BJ (cell line): ENCODE measurements at regions not wholly inside any gene's neighbourhood (a gene's known extent, or its start where the extent isn't known, plus 50 kb on each side); places are given as distances from the start of the nearest gene placed in this dataset.

ENCODE experiments used
- CTCF ChIA-PET: fragments of 350-600 bp; formaldehyde crosslinking; extraction: SDS; loops from one replicate; lab custom pipeline; 2021; ENCODE audit warnings: antibody characterized with exemption, inconsistent platforms; lab: Yijun Ruan, JAX
- POLR2A ChIA-PET: fragments of 300-600 bp; sonication (Branson Sonifier 250); formaldehyde crosslinking; extraction: SDS; loops from one replicate; lab custom pipeline; 2021; ENCODE audit warnings: antibody characterized with exemption; lab: Charles Lee
- DNase-seq: peaks from one replicate; pipeline ENCODE4 v3.0.0-alpha.2; 2011; ENCODE audit warnings: low read depth
- H3K27me3 ChIP-seq: 2 replicates; pipeline ENCODE4 v1.6.0; 2011; ENCODE audit warnings: low read length; ENCODE audit not compliant: control insufficient read depth, insufficient read depth
- H3K36me3 ChIP-seq: 2 replicates; pipeline ENCODE4 v1.5.1; 2011; ENCODE audit warnings: low read length; ENCODE audit not compliant: control insufficient read depth, insufficient read depth
- H3K4me3 ChIP-seq: 2 replicates; pipeline ENCODE4 v1.5.1; 2011; ENCODE audit warnings: low read depth, mild to moderate bottlenecking, control low read depth, low read length
- CTCF ChIP-seq: IDR thresholded peaks from 2 replicates; pipeline ENCODE4 v1.5.1; 2011; ENCODE audit warnings: low read depth, mild to moderate bottlenecking, control low read depth, inconsistent platforms, low read length, moderate library complexity; ENCODE audit not compliant: insufficient read depth

GRCh38 chr5:52707616-52708015, 80.1 kb upstream of the ITGA1 start:
- ChIA-PET POLR2A (no interaction called here), CTCF (no interaction called here)
- no peak for TF ChIP-seq CTCF
- no peaks in the 10 kb centered on the region for H3K27me3 ChIP-seq
- DNase-seq = no peak
- no peak overlapping the region for H3K4me3 ChIP-seq
- H3K36me3 ChIP-seq = no peaks in the 10 kb centered on the region

DNA sequence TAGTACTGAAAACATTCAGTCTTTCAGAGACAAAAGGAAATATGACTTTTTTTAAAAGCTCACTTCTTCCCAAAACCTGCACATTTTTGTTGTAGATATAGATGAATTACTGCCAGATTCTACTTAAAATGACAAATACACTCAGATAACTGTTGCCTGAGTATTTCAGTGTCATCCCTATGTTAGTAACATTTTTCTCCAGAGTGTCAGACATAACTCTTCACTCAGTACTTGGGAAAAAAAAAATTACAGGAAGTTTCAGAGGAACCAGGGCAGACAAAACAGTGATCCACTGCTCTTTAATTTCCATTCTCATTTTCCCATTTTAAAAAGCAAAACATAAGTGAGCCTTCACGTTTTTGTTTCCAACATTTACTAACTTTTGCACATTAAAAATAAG, 79.3 kb upstream of the ITGA1 start:
- Histone ChIP-seq H3K4me3 (no peak overlapping the region), H3K27me3 (no peaks in the 10 kb centered on the region), H3K36me3 (no peaks in the 10 kb centered on the region)
- POLR2A ChIA-PET = no interaction called here
- DNase-seq = no peak
- CTCF ChIA-PET = no interaction called here
- no peak for TF ChIP-seq CTCF

DNA sequence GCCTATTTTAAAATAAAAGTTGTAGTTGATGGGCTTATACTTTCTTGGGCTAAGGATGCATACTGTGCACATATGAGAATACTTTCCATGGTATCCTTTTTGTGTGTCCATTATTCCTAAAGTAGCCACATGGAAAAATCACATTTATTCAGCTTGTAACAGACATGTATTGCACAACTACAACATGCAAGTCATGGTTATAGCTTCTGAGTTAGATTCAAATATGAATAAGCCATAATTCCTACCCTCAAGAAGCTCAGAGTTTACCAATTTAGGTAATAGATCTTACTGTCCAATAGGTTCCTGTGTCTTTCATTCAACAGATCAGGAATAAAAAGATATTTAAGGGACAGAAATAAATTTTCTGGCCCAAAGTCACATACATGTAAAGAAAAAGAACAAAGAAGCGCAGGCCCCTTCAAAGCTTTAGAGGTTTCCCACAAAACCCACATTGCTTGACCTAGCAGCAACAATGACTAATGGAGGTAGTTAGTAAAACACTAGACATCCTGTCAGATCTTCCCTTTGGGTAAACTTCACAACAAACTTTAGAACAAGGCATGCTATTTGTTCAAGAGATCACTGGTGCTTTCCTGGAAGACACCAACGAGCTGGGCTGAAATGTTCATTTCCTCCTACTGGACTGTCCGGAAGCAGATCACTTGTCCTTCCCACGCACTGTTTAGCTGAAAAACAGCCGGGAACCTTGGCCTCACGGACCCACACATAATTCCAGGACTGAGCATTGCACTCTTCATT, 78.4 kb upstream of the ITGA1 start:
- DNase-seq = no peak
- TF ChIP-seq CTCF = no peak
- POLR2A ChIA-PET = no interaction called here
- Histone ChIP-seq H3K36me3 (no peaks in the 10 kb centered on the region), H3K4me3 (no peak overlapping the region), H3K27me3 (no peaks in the 10 kb centered on the region)
- CTCF ChIA-PET = interaction anchor here (1.1 kb wide), 1 partner anchor 206 kb away, joined by 3 read pairs; no protein-coding TSS in a partner anchor

DNA sequence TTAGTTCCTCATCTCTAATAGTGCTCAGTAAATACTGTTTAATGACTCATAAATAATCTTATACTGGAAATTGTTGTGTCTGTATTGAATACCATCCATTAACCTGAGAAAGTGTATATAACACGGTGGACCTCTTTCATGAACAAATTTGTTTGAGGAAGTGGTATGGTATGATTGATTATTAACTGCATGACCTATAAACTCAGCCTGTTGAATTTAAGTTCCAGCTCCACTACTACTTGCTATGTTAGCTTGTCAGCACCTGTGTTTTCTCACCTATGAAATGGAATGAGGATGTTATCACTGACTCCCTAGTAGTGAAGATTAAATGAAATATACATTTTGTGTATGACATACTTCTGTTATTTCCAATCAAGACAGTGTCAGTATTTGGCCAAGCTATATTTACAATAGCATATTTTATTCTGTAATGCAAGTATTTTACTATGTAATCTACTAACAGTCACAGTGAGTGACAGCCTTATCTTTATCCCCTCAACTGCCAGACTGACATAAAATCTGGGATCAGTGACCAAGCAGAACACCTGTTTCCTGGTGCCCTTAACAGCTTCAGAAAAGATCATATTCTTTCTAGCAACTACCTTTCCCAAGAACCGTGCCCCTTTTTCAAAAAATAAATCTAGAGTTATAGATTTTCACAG, 77.3 kb upstream of the ITGA1 start:
- no peak for DNase-seq
- TF ChIP-seq CTCF = no peak
- Histone ChIP-seq H3K27me3 (no peaks in the 10 kb centered on the region), H3K36me3 (no peaks in the 10 kb centered on the region), H3K4me3 (no peak overlapping the region)
- ChIA-PET CTCF (interaction anchor here (1.1 kb wide), 1 partner anchor 205 kb away, joined by 3 read pairs; no protein-coding TSS in a partner anchor), POLR2A (no interaction called here)

- Histone ChIP-seq H3K36me3 (no peaks in the 10 kb centered on the region), H3K4me3 (no peak overlapping the region), H3K27me3 (no peaks in the 10 kb centered on the region)
- ChIA-PET CTCF (no interaction called here), POLR2A (no interaction called here)
- no peak for DNase-seq
- TF ChIP-seq CTCF = no peak
These were observed 76.6 kb upstream of the ITGA1 start for GRCh38 chr5:52710972-52711596.
